CD4-positive, alpha-beta T cell treated with Interleukin-12 subunit alpha and Interleukin-12 subunit beta, for 1 hour (primary cell): ENCODE measurements at regions not wholly inside any gene's neighbourhood (a gene's known extent, or its start where the extent isn't known, plus 50 kb on each side); places are given as distances from the start of the nearest gene placed in this dataset.

Source experiments
- DNase-seq: peaks from one replicate; pipeline ENCODE4 v3.0.0-alpha.2; 2020

DNA sequence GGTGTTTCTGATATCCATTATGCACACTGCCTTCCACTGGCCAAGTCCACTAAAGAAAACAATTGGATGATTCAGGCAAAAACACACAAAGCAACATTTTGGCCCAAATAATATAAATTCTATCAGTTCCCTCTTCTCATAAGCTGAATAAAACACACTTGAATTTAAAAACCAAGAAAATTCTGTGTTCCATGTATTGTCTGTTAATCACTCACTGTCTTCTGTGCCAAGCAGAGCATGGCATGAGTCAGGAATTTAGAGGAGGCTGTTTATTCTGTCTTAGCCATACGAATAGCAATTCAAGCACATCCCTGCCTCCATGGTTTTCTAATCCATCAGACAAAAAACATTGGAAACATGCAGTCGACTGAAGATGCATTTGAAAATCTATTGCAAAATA lies 215.6 kb upstream of the UMPS start:
- no peak for DNase-seq

GRCh38 chr3:124516333-124516732 lies 213.9 kb upstream of the UMPS start:
- DNase-seq, result no peak

GRCh38 chr3:124517306-124517705 lies 212.9 kb upstream of the UMPS start:
- no peak for DNase-seq

- DNase-seq, result no peak
These were observed 211.9 kb upstream of the UMPS start for GRCh38 chr3:124518350-124518749.

DNA sequence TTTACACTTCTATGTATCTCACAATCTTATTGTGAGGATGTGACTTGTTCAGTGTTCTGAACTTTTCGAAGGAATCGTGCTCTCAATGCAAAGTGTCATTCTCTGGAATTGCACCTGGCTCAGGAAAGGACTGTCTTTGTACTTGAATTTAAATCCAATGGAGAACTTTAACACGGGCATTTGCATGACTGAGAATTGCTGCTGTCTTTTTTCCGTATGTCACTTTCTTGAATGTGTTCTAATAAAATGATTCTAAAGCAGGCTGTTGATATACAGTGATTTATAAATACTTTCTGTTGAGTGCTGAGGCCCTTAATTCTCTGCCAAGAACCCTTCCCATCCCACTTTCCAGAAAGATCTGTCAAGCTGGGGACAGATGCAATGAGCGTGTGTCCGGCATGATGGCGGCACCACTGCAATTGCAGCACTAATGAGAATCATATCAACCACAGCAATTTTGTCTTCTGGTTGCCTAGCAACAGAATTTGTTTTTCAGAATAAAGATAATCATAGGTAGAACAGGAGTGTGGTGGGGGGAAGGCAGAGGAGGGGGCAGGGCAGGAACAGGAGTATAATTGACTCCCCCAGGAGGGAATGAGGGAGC lies 210.6 kb upstream of the UMPS start:
- DNase-seq, result no peak

DNA sequence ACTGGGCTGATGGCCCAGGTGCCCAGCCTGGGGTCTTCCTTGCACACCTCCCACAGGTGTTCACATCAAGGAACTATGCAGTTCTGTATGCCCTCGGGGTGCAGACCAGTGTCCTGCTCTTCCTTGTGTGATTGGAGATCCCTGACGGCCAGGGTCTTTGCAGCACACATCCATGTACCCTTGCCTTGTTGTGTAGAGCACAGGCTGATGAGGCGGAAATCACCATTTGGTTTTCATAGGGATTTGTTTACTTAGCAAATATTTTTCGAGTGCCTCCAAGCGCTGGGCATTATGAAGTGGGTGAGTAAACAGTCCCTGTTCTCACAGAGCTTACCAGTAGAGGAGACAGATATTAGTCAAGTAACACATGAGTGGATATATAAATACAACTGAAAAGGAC lies 209.3 kb upstream of the UMPS start:
- DNase-seq, result no peak

- DNase-seq, result no peak
These were observed 208.1 kb upstream of the UMPS start for GRCh38 chr3:124522082-124522625.

- no peak for DNase-seq
These were observed 203.7 kb upstream of the UMPS start for GRCh38 chr3:124526601-124527000.

DNA sequence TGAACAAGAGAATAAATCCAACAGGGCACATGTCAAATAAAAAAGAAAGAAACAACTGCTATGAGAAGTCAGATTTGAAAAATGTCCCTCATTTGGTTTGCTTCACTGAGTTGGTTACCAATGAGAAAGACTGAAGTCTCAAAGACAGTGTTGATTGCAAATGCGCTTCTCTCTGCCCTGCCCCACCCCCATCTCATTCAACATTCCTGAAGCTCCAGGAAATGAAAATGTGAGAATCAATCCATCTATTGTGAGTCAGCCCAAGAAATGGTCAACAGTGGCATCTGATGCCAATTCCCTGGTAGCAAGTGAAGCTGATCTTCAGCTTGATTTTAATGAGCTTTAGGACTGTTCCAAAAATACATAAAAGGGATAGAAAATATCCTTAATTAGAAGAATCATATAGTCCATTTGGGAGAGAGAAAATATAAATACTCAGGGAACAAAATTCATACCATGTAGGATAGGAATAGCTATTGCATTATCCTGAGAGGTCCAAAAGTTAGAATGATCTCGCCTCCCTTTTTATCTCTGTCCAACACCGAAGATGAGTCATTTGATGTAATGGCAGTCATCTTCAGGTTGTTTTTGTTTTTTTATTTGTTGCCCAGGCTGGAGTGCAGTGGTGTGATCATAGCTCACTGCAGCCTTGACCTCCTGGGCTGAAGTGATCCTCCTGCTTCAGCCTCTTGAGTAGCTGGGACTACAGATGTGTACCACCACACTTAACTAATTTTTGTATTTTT lies 200.3 kb upstream of the UMPS start:
- DNase-seq, result no peak

GRCh38 chr3:124530916-124531315 lies 199.3 kb upstream of the UMPS start:
- no peak for DNase-seq

GRCh38 chr3:124532071-124532470 lies 198.2 kb upstream of the UMPS start:
- DNase-seq, result no peak

- no peak for DNase-seq
These were observed 194.9 kb upstream of the UMPS start for GRCh38 chr3:124535306-124535705.

GRCh38 chr3:124540550-124541211 lies 189.6 kb upstream of the UMPS start:
- DNase-seq, result no peak

GRCh38 chr3:124542214-124542869 lies 187.9 kb upstream of the UMPS start:
- no peak for DNase-seq

DNA sequence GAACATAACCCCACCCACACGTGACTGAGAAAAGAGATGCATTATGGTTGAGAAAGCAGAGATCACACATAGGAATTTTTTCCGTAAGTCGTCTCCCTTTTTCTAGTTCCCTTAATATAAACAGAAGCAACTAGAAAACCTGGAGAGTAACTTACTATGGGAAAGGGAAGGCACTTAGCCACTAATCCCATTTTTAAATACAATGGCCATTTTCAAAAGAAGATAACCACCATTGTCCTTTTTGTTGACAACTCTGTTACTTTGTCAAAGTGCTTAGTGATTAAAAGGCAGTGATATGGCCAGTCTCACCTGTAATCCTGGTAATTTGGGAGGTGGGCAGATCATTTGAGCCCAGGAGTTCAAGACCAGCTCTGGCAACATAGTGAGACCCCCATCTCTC lies 184.4 kb upstream of the UMPS start:
- DNase-seq, result no peak

- DNase-seq, result no peak
These were observed 178.0 kb upstream of the UMPS start for GRCh38 chr3:124552224-124552623.

GRCh38 chr3:124553178-124553577 lies 177.1 kb upstream of the UMPS start:
- no peak for DNase-seq

DNA sequence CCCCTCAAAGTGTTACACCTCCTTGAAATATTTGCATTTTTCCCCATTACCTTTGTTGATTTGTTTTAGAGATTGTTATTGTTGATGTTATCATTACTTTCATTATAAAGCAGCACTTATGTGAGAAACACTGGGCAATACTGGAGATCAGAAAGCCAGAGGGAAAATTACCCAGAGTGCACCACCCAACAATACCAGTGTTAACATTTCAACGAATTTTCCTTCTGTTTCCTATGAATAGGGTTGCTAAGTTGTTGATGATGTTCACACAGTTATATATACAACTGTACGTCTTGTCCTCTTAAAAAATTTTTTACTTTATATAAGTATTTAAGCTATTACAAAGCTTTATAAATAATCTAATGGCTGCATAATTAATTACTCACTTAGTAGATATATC lies 173.6 kb upstream of the UMPS start:
- DNase-seq, result no peak

GRCh38 chr3:124557433-124558232 lies 172.6 kb upstream of the UMPS start:
- DNase-seq, result no peak

DNA sequence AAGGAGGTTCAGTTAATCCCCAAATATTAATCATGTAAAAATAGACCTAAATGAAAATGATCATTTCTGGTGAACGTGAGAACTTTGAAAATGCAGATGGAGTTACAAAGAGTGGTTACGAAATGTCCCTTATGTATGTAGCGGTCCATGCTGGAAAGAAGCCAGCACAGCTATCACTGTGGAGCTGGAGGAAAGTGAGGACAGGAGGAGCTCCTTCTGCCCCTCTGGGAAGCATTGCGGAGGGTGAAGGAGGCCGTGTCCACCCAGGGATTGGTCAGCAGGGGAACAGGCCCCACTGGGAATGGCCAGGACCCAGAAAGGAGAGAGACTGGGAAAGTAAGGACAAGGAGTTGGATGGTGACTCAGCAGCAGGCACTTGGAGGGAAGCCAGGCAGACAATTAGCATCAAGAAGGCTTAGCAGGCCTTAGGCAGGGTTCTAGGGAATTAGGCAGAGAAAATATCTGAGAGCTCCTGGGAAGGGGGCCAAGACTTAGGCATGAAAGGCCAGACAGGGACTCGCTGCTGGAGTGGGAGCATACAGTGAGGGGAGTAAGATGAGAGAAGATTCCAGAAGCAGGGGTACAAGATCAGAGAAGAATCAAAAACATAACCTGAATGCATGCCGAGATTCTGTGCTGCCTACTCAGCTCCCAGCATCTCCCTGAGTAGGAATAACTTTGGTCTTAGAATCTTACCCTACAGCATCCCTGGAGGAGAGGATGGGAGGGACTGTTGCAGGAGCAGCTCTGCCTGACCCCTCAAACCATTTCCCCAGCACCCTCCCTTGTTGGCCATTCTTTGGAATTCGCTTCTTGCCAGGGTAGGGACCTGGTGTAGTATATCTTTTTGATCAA lies 171.0 kb upstream of the UMPS start:
- DNase-seq, result no peak

GRCh38 chr3:124559846-124560574 lies 170.2 kb upstream of the UMPS start:
- peak; percentile 58 for DNase-seq
